ENCODE measurements at regions not wholly inside any gene's neighbourhood (a gene's known extent, or its start where the extent isn't known, plus 50 kb on each side); places are given as distances from the start of the nearest gene placed in this dataset.
"Not testable (repeated sequence)": the region's sequence is repeated elsewhere in the genome, so short reads cannot be mapped to it uniquely, and the experiment has no call there.

GRCh38 chr6:135707426-135707825, 144.1 kb upstream of the PDE7B start:
- Histone ChIP-seq H3K36me3 (no peaks in the 10 kb centered on the region), H3K27me3 (no peaks in the 10 kb centered on the region)
- TF ChIP-seq CTCF (IDR thresholded peaks at IDR 0.05): no peak

GRCh38 chr6:135710042-135710441, 141.5 kb upstream of the PDE7B start:
- Histone ChIP-seq H3K27me3 (no peaks in the 10 kb centered on the region), H3K27ac (no peak overlapping the region), H3K4me3 (no peak overlapping the region), H3K4me1 (no peaks in the 10 kb centered on the region), H3K9me3 (no peaks in the 10 kb centered on the region), H3K36me3 (no peaks in the 10 kb centered on the region)
- TF ChIP-seq CTCF (IDR thresholded peaks at IDR 0.05): no peak
- DNase-seq (ENCODE audit: low spot score): no peak

More at GRCh38 chr6:135707426-135707825, 144.1 kb upstream of the PDE7B start:
- Histone ChIP-seq H3K27ac (no peak overlapping the region), H3K9me3 (no peaks in the 10 kb centered on the region), H3K4me3 (no peak overlapping the region), H3K4me1 (no peaks in the 10 kb centered on the region)
- no peak for DNase-seq (ENCODE audit: low spot score)

GRCh38 chr6:135722190-135722589, 129.3 kb upstream of the PDE7B start:
- no peak overlapping the region for H3K4me3 ChIP-seq
- peaks cover 0 to 17% of the 10 kb centered on the region in 2 donors for H3K9me3 ChIP-seq
- H3K4me1 ChIP-seq: no peaks in the 10 kb centered on the region
- no peak for DNase-seq (ENCODE audit: low spot score)
- H3K27ac ChIP-seq: no peak overlapping the region
- H3K36me3 ChIP-seq: no peaks in the 10 kb centered on the region
- TF ChIP-seq CTCF (IDR thresholded peaks at IDR 0.05): no peak
- no peaks in the 10 kb centered on the region for H3K27me3 ChIP-seq

GRCh38 chr6:135722679-135723078, 128.8 kb upstream of the PDE7B start:
- no peak overlapping the region for H3K27ac ChIP-seq
- no peaks in the 10 kb centered on the region for H3K36me3 ChIP-seq
- H3K27me3 ChIP-seq: no peaks in the 10 kb centered on the region
- no peak for DNase-seq (ENCODE audit: low spot score)
- no peaks in the 10 kb centered on the region for H3K4me1 ChIP-seq
- peaks cover 0 to 17% of the 10 kb centered on the region in 2 donors for H3K9me3 ChIP-seq
- no peak overlapping the region for H3K4me3 ChIP-seq
- TF ChIP-seq CTCF (IDR thresholded peaks at IDR 0.05): no peak

GRCh38 chr6:135728589-135728988, 122.9 kb upstream of the PDE7B start:
- no peaks in the 10 kb centered on the region for H3K4me1 ChIP-seq
- no peak for TF ChIP-seq CTCF (IDR thresholded peaks at IDR 0.05)
- peaks cover 0 to 13% of the 10 kb centered on the region in 2 donors for H3K9me3 ChIP-seq
- no peak for DNase-seq (ENCODE audit: low spot score)
- H3K27me3 ChIP-seq: no peaks in the 10 kb centered on the region
- H3K36me3 ChIP-seq: no peaks in the 10 kb centered on the region
- no peak overlapping the region for H3K27ac ChIP-seq
- no peak overlapping the region for H3K4me3 ChIP-seq

GRCh38 chr6:135731116-135731515, 120.4 kb upstream of the PDE7B start:
- peaks cover 0 to 4% of the 10 kb centered on the region in 2 donors for H3K9me3 ChIP-seq
- H3K4me3 ChIP-seq: no peak overlapping the region
- DNase-seq (ENCODE audit: low spot score): no peak
- no peak for TF ChIP-seq CTCF (IDR thresholded peaks at IDR 0.05)
- H3K4me1 ChIP-seq: no peaks in the 10 kb centered on the region
- no peak overlapping the region for H3K27ac ChIP-seq
- no peaks in the 10 kb centered on the region for H3K27me3 ChIP-seq
- no peaks in the 10 kb centered on the region for H3K36me3 ChIP-seq

GRCh38 chr6:135736351-135736750, 115.2 kb upstream of the PDE7B start:
- H3K4me3 ChIP-seq; H3K9me3 ChIP-seq; H3K27ac ChIP-seq; H3K36me3 ChIP-seq; DNase-seq (ENCODE audit: low spot score); H3K27me3 ChIP-seq; H3K4me1 ChIP-seq: not testable (repeated sequence)
